CD8-positive, alpha-beta memory T cell (primary cell): ENCODE measurements at regions not wholly inside any gene's neighbourhood (a gene's known extent, or its start where the extent isn't known, plus 50 kb on each side); places are given as distances from the start of the nearest gene placed in this dataset.

Experiments
- CTCF ChIA-PET: fragments of 350-600 bp; sonication (Branson Sonifier 250); formaldehyde crosslinking; loops from one replicate; lab custom pipeline; 2021; ENCODE audit warnings: antibody characterized with exemption; lab: Charles Lee
- POLR2A ChIA-PET: fragments of 350-600 bp; sonication (Branson Sonifier 250); formaldehyde crosslinking; loops from one replicate; lab custom pipeline; 2021; ENCODE audit warnings: antibody characterized with exemption; lab: Charles Lee
- DNase-seq, 5 donors: peaks; one replicate each; pipeline versions ENCODE4 v3.0.0 to v3.0.0-alpha.2; 2020 to 2022; ENCODE audit warnings: mixed read lengths in 1 of 5
- H3K27ac ChIP-seq: one replicate; pipeline ENCODE4 v1.7.0; 2013; ENCODE audit warnings: low read depth, mild to moderate bottlenecking, low read length, moderate library complexity
- H3K27me3 ChIP-seq: 2 replicates; pipeline ENCODE4 v1.7.0; 2013; ENCODE audit warnings: low read length, mild to moderate bottlenecking; ENCODE audit not compliant: insufficient read depth, poor library complexity, severe bottlenecking
- H3K36me3 ChIP-seq: 2 replicates; pipeline ENCODE4 v1.7.0; 2013; ENCODE audit warnings: mild to moderate bottlenecking, low read length, moderate library complexity; ENCODE audit not compliant: insufficient read depth
- H3K4me1 ChIP-seq: 2 replicates; pipeline ENCODE4 v1.7.0; 2013; ENCODE audit warnings: mild to moderate bottlenecking, low read length, moderate library complexity; ENCODE audit not compliant: insufficient read depth
- H3K4me3 ChIP-seq: 2 replicates; pipeline ENCODE4 v1.7.0; 2013; ENCODE audit warnings: mild to moderate bottlenecking, low read length
- H3K9me3 ChIP-seq: 2 replicates; pipeline ENCODE4 v1.7.0; 2013; ENCODE audit warnings: mild to moderate bottlenecking, low read length
- H3K27ac Mint-ChIP-seq, 8 donors: one replicate each; pipeline ENCODE4 v1.8.0; 2020 to 2021; ENCODE audit warnings: mixed read lengths in 8 of 8, mild to moderate bottlenecking in 6 of 8, inconsistent platforms in 3 of 8, moderate library complexity in 3 of 8
- H3K27me3 Mint-ChIP-seq, 2 donors: one replicate each; pipeline ENCODE4 v1.8.0; 2020 to 2021; ENCODE audit warnings: mixed read lengths in 2 of 2, mild to moderate bottlenecking in 1 of 2, moderate library complexity in 1 of 2
- H3K36me3 Mint-ChIP-seq, 3 donors: one replicate each; pipeline ENCODE4 v1.8.0; 2020 to 2021; ENCODE audit warnings: mixed read lengths in 3 of 3, inconsistent platforms in 1 of 3, mild to moderate bottlenecking in 1 of 3
- H3K4me1 Mint-ChIP-seq, 3 donors: one replicate each; pipeline ENCODE4 v1.8.0; 2020 to 2021; ENCODE audit warnings: mixed read lengths in 3 of 3, inconsistent platforms in 1 of 3, mild to moderate bottlenecking in 1 of 3
- H3K4me3 Mint-ChIP-seq, 7 donors: one replicate each; pipeline ENCODE4 v1.8.0; 2020 to 2021; ENCODE audit warnings: mixed read lengths in 7 of 7, mild to moderate bottlenecking in 6 of 7, moderate library complexity in 4 of 7, inconsistent platforms in 2 of 7
- H3K9me3 Mint-ChIP-seq, 5 donors: one replicate each; pipeline ENCODE4 v1.8.0; 2020 to 2022; ENCODE audit warnings: mixed read lengths in 5 of 5, mild to moderate bottlenecking in 3 of 5, moderate library complexity in 2 of 5, inconsistent platforms in 1 of 5

GRCh38 chr4:37095925-37096324, 148.6 kb upstream of the NWD2 start:
- H3K27ac ChIP-seq = no peak overlapping the region
- no peaks in the 10 kb centered on the region for H3K36me3 Mint-ChIP-seq
- no peaks in the 10 kb centered on the region for H3K4me1 Mint-ChIP-seq
- H3K27me3 Mint-ChIP-seq = no peaks in the 10 kb centered on the region
- H3K9me3 Mint-ChIP-seq = peaks cover 0 to 3% (median 3%) of the 10 kb centered on the region in 5 donors
- no peak overlapping the region for H3K4me3 ChIP-seq
- ChIA-PET CTCF (no interaction called here), POLR2A (no interaction called here)
- H3K9me3 ChIP-seq = no peaks in the 10 kb centered on the region
- H3K27me3 ChIP-seq = no peaks in the 10 kb centered on the region
- no peak overlapping the region for H3K27ac Mint-ChIP-seq
- no peaks in the 10 kb centered on the region for H3K36me3 ChIP-seq
- no peak overlapping the region for H3K4me3 Mint-ChIP-seq
- no peaks in the 10 kb centered on the region for H3K4me1 ChIP-seq
- no peak for DNase-seq

GRCh38 chr4:37101182-37101581, 143.4 kb upstream of the NWD2 start:
- POLR2A ChIA-PET = no interaction called here

GRCh38 chr4:37101686-37102085, 142.9 kb upstream of the NWD2 start:
- no peak for DNase-seq
- Mint-ChIP-seq H3K27me3 (no peaks in the 10 kb centered on the region), H3K36me3 (no peaks in the 10 kb centered on the region), H3K9me3 (peaks cover 0 to 3% (median 0%) of the 10 kb centered on the region in 5 donors), H3K4me1 (no peaks in the 10 kb centered on the region), H3K4me3 (no peak overlapping the region), H3K27ac (no peak overlapping the region)
- H3K4me3 ChIP-seq = no peak overlapping the region
- ChIA-PET POLR2A (no interaction called here), CTCF (no interaction called here)
- no peaks in the 10 kb centered on the region for H3K4me1 ChIP-seq
- H3K9me3 ChIP-seq = no peaks in the 10 kb centered on the region
- no peaks in the 10 kb centered on the region for H3K27me3 ChIP-seq
- no peak overlapping the region for H3K27ac ChIP-seq
- H3K36me3 ChIP-seq = no peaks in the 10 kb centered on the region

More at GRCh38 chr4:37101182-37101581, 143.4 kb upstream of the NWD2 start:
- H3K27me3 Mint-ChIP-seq = no peaks in the 10 kb centered on the region
- no peaks in the 10 kb centered on the region for H3K27me3 ChIP-seq
- no peak for DNase-seq
- CTCF ChIA-PET = no interaction called here
- H3K36me3 Mint-ChIP-seq = no peaks in the 10 kb centered on the region
- no peaks in the 10 kb centered on the region for H3K9me3 ChIP-seq
- H3K4me1 Mint-ChIP-seq = no peaks in the 10 kb centered on the region
- H3K27ac Mint-ChIP-seq = no peak overlapping the region
- H3K4me1 ChIP-seq = no peaks in the 10 kb centered on the region
- no peaks in the 10 kb centered on the region for H3K36me3 ChIP-seq
- H3K27ac ChIP-seq = no peak overlapping the region
- H3K4me3 Mint-ChIP-seq = no peak overlapping the region
- H3K4me3 ChIP-seq = no peak overlapping the region
- peaks cover 0 to 3% (median 0%) of the 10 kb centered on the region in 5 donors for H3K9me3 Mint-ChIP-seq

GRCh38 chr4:37109756-37110155, 134.8 kb upstream of the NWD2 start:
- CTCF ChIA-PET = no interaction called here
- Mint-ChIP-seq H3K4me1 (no peaks in the 10 kb centered on the region), H3K36me3 (no peaks in the 10 kb centered on the region), H3K27me3 (no peaks in the 10 kb centered on the region), H3K4me3 (no peak overlapping the region), H3K9me3 (no peaks in the 10 kb centered on the region), H3K27ac (no peak overlapping the region)
- Histone ChIP-seq H3K27me3 (no peaks in the 10 kb centered on the region), H3K9me3 (no peaks in the 10 kb centered on the region), H3K4me3 (no peak overlapping the region), H3K36me3 (no peaks in the 10 kb centered on the region), H3K27ac (no peak overlapping the region), H3K4me1 (no peaks in the 10 kb centered on the region)
- POLR2A ChIA-PET = no interaction called here
- no peak for DNase-seq

GRCh38 chr4:37124800-37125199, 119.7 kb upstream of the NWD2 start:
- H3K4me1 ChIP-seq = no peaks in the 10 kb centered on the region
- no peak overlapping the region for H3K4me3 ChIP-seq
- H3K27ac ChIP-seq = no peak overlapping the region
- H3K36me3 ChIP-seq = no peaks in the 10 kb centered on the region
- H3K9me3 Mint-ChIP-seq = peaks cover 0 to 4% (median 0%) of the 10 kb centered on the region in 5 donors
- no peaks in the 10 kb centered on the region for H3K36me3 Mint-ChIP-seq
- no peak overlapping the region for H3K4me3 Mint-ChIP-seq
- POLR2A ChIA-PET = no interaction called here
- DNase-seq = no peak
- H3K27ac Mint-ChIP-seq = no peak overlapping the region
- no peaks in the 10 kb centered on the region for H3K9me3 ChIP-seq
- no peaks in the 10 kb centered on the region for H3K27me3 ChIP-seq
- no peaks in the 10 kb centered on the region for H3K27me3 Mint-ChIP-seq
- CTCF ChIA-PET = no interaction called here
- H3K4me1 Mint-ChIP-seq = no peaks in the 10 kb centered on the region

GRCh38 chr4:37126051-37126450, 118.5 kb upstream of the NWD2 start:
- Mint-ChIP-seq H3K4me1 (no peaks in the 10 kb centered on the region), H3K36me3 (no peaks in the 10 kb centered on the region), H3K4me3 (no peak overlapping the region), H3K9me3 (peaks cover 0 to 4% (median 0%) of the 10 kb centered on the region in 5 donors), H3K27me3 (no peaks in the 10 kb centered on the region), H3K27ac (no peak overlapping the region)
- CTCF ChIA-PET = no interaction called here
- Histone ChIP-seq H3K4me3 (no peak overlapping the region), H3K36me3 (no peaks in the 10 kb centered on the region), H3K4me1 (no peaks in the 10 kb centered on the region), H3K27me3 (no peaks in the 10 kb centered on the region), H3K27ac (no peak overlapping the region), H3K9me3 (no peaks in the 10 kb centered on the region)
- no peak for DNase-seq
- POLR2A ChIA-PET = no interaction called here

GRCh38 chr4:37130465-37130864, 114.1 kb upstream of the NWD2 start:
- no peaks in the 10 kb centered on the region for H3K4me1 Mint-ChIP-seq
- no peak overlapping the region for H3K27ac ChIP-seq
- H3K27me3 Mint-ChIP-seq = no peaks in the 10 kb centered on the region
- H3K27ac Mint-ChIP-seq = no peak overlapping the region
- no peak overlapping the region for H3K4me3 Mint-ChIP-seq
- H3K36me3 ChIP-seq = no peaks in the 10 kb centered on the region
- ChIA-PET CTCF (no interaction called here), POLR2A (no interaction called here)
- H3K4me3 ChIP-seq = no peak overlapping the region
- no peaks in the 10 kb centered on the region for H3K36me3 Mint-ChIP-seq
- no peaks in the 10 kb centered on the region for H3K27me3 ChIP-seq
- peaks cover 0 to 1% (median 0%) of the 10 kb centered on the region in 5 donors for H3K9me3 Mint-ChIP-seq
- DNase-seq = no peak
- no peaks in the 10 kb centered on the region for H3K4me1 ChIP-seq
- H3K9me3 ChIP-seq = no peaks in the 10 kb centered on the region

- ChIA-PET CTCF (no interaction called here), POLR2A (no interaction called here)
- Mint-ChIP-seq H3K27me3 (no peaks in the 10 kb centered on the region), H3K4me3 (no peak overlapping the region), H3K27ac (no peak overlapping the region), H3K36me3 (no peaks in the 10 kb centered on the region), H3K4me1 (no peaks in the 10 kb centered on the region), H3K9me3 (no peaks in the 10 kb centered on the region)
- Histone ChIP-seq H3K4me3 (no peak overlapping the region), H3K9me3 (no peaks in the 10 kb centered on the region), H3K36me3 (no peaks in the 10 kb centered on the region), H3K4me1 (no peaks in the 10 kb centered on the region), H3K27ac (no peak overlapping the region), H3K27me3 (no peaks in the 10 kb centered on the region)
- no peak for DNase-seq
Measured at GRCh38 chr4:37132351-37132974, 112.1 kb upstream of the NWD2 start.
